ENCODE measurements at regions not wholly inside any gene's neighbourhood (a gene's known extent, or its start where the extent isn't known, plus 50 kb on each side); places are given as distances from the start of the nearest gene placed in this dataset.
"Not testable (repeated sequence)": the region's sequence is repeated elsewhere in the genome, so short reads cannot be mapped to it uniquely, and the experiment has no call there.

- H3K36me3 Mint-ChIP-seq, H3K27ac Mint-ChIP-seq, H3K4me3 Mint-ChIP-seq, H3K9me3 Mint-ChIP-seq, H3K4me1 Mint-ChIP-seq, H3K27me3 Mint-ChIP-seq: not testable (repeated sequence)
These were observed 99.7 kb upstream of the FRG2C start for GRCh38 chr3:75564427-75564826.

DNA sequence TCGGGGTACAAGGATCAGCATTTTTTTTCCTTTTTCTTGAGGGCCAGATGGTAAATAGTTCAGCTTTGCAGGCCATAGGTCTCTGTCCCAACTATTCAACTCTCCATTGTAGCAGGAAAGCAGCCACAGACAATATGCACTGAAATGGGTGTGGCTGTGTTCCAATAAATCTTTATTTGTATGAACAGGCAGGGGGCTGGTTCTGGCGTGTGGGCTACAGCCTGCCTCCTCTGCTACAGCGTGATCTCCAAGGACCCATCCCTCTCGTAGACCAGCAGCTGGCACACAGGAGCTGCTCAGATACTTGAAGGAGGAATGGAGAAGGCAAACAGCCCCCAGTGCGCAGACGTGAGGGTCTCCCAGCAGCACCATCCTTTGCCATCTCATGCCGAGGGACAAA is 91.8 kb upstream of the FRG2C start:
- H3K4me3 Mint-ChIP-seq, H3K27ac Mint-ChIP-seq, H3K4me1 Mint-ChIP-seq, H3K27me3 Mint-ChIP-seq, H3K36me3 Mint-ChIP-seq, H3K9me3 Mint-ChIP-seq: not testable (repeated sequence)

DNA sequence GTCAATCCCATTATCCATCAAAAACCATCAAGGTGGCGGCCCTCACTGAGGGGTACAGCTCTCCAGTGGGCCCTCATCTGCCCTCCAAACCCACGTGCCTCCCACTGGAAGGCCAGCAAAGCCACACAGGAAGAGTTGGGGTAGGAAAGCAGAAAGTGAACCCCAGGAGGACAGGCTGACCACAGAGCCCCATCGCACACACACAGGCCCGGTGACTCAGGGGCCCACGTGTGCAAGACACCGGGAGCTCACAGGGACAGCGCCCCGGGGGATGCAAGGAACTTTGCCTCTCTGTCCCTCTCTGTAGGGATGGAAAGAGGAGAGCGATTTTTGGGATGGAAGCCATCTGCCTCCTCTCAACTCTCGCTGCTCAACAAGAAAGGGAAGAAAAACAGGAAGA is 85.0 kb upstream of the FRG2C start:
- peaks cover 29% of the 10 kb centered on the region for H3K27me3 Mint-ChIP-seq
- H3K9me3 Mint-ChIP-seq, H3K27ac Mint-ChIP-seq, H3K36me3 Mint-ChIP-seq, H3K4me1 Mint-ChIP-seq: not testable (repeated sequence)
- H3K4me3 Mint-ChIP-seq = peak overlapping the region in 3 of 4 donors; percentile 46 to 81 (median 68)

- not testable (repeated sequence) for H3K27ac Mint-ChIP-seq, H3K9me3 Mint-ChIP-seq, H3K4me1 Mint-ChIP-seq, H3K36me3 Mint-ChIP-seq
- Mint-ChIP-seq H3K4me3 (peak overlapping the region in 3 of 4 donors; percentile 46 to 81 (median 54)), H3K27me3 (peaks cover 29% of the 10 kb centered on the region)
These were observed 84.6 kb upstream of the FRG2C start for GRCh38 chr3:75579536-75579935.

GRCh38 chr3:75579981-75580782 is 83.9 kb upstream of the FRG2C start:
- not testable (repeated sequence) for H3K27ac Mint-ChIP-seq
- peaks cover 29% of the 10 kb centered on the region for H3K27me3 Mint-ChIP-seq

DNA sequence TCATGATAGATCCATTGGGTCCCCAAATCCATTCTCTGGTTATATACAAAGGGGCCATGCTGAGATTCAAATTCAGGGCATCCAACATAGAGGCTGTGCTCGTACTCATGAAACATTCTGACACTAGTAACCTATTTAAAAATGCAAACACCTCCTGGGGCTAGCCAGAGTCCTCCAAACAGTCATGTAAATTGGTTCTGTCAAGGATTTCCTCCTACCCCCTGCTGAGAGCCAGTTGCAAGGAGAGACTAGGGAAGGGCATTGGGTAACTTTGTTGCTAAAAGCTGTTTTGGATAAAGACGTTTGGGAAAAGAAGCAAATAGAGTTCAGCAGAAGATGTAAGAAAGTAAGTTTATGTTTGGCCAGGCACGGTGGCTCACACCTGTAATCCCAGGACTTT is 81.6 kb upstream of the FRG2C start:
- H3K27me3 Mint-ChIP-seq = peaks cover 29% of the 10 kb centered on the region
- not testable (repeated sequence) for H3K36me3 Mint-ChIP-seq, H3K4me3 Mint-ChIP-seq, H3K4me1 Mint-ChIP-seq, H3K27ac Mint-ChIP-seq, H3K9me3 Mint-ChIP-seq

More at GRCh38 chr3:75579981-75580782, 83.9 kb upstream of the FRG2C start:
- H3K36me3 Mint-ChIP-seq, H3K9me3 Mint-ChIP-seq, H3K4me1 Mint-ChIP-seq: not testable (repeated sequence)
- H3K4me3 Mint-ChIP-seq = peak overlapping the region in 3 of 4 donors; percentile 28 to 90 (median 64)

DNA sequence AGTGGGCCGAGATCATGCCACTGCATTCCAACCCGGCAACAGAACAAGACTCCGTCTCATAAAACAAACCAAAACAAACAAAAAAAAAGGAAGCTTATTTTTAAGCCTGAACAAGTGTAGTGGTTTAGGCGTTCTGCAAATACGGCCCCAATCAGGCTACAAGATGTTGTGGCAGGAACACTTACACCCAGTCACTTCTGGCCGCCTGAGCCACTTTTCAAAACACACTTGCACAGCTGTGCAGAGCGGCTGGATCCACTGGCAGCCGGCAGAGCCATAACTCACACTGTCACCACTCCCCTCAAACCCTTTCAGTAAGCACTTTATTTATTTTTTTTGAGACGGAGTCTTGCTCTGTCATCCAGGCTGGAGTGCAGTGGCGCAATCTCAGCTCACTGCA is 81.0 kb upstream of the FRG2C start:
- H3K27me3 Mint-ChIP-seq = peaks cover 27% of the 10 kb centered on the region
- not testable (repeated sequence) for H3K36me3 Mint-ChIP-seq, H3K4me3 Mint-ChIP-seq, H3K27ac Mint-ChIP-seq, H3K4me1 Mint-ChIP-seq, H3K9me3 Mint-ChIP-seq

DNA sequence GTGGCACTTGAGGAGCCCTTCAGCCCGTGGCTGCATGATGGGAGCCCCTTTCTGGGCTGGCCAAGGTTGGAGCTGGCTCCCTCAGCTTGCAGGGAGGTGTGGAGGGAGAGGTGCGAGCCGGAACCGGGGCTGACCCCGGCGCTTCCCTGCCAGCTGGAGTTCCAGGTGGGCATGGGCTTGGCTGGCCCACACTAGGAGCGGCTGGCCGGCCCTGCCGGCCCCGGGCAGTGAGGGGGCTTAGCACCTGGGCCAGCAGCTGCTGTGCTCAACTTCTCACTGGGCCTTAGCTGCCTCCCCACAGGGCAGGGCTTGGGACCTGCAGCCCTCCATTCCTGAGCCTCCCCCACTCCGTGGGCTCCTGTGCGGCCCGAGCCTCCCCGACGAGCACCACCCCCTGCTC is 76.4 kb upstream of the FRG2C start:
- H3K9me3 Mint-ChIP-seq, H3K27me3 Mint-ChIP-seq, H3K4me3 Mint-ChIP-seq, H3K27ac Mint-ChIP-seq, H3K4me1 Mint-ChIP-seq, H3K36me3 Mint-ChIP-seq: not testable (repeated sequence)

DNA sequence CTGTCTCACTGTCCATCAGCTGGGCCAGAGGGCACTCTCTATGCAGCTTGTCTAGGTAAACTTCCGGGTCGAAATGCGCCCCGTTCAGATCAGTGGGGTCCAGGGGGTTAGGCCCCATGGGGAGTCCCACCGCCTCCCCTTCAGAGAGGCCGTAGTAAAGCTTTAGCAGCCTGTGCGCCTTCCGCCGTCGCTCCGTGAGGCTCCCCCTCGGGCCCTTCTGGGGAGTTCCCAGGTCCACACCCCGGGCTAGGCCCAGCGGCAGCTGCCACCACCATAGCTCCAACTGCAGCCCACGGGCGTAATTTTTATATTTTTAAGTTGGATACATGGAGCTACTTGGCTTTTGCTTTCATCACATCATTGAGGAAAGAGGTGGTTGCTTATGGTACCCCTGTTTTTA is 73.7 kb upstream of the FRG2C start:
- not testable (repeated sequence) for H3K36me3 Mint-ChIP-seq, H3K27me3 Mint-ChIP-seq, H3K27ac Mint-ChIP-seq, H3K4me3 Mint-ChIP-seq, H3K4me1 Mint-ChIP-seq
- H3K9me3 Mint-ChIP-seq = peaks cover 1 to 11% (median 5%) of the 10 kb centered on the region in 3 donors

DNA sequence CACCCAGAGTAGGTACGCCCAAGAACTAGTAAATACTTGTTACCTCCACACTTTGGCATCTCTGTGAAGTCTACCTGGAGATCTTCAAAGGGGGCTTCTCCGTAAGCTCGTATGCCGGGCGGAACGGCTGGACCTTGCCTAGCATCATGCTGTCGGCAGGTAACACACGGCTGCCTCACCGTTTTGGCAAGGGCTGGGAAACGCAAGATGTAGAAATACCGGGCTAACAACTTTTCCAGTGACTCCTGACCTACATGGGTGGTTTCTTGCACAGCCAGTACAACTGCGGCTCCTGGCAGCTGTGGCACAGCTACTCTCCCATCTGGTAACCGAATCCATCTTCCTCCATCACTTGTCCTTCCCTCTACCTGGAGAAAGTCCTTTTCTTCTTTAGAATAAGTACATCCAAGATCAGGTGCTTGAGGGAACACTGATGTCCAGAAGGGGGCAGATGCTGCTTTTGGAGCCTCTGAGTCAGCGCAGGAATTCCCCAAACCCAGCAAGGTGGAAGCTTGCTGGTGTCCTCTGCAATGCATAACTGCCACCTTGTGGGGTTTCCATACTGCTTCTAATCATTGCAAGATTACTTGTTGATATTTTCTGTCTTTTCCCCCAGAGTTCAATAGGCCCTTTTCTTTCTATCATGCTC is 59.7 kb upstream of the FRG2C start:
- not testable (repeated sequence) for H3K27ac Mint-ChIP-seq, H3K4me1 Mint-ChIP-seq, H3K27me3 Mint-ChIP-seq, H3K9me3 Mint-ChIP-seq, H3K36me3 Mint-ChIP-seq
- H3K4me3 Mint-ChIP-seq = peak overlapping the region in 1 of 4 donors; percentile 8

- H3K27me3 Mint-ChIP-seq, H3K9me3 Mint-ChIP-seq, H3K36me3 Mint-ChIP-seq, H3K4me3 Mint-ChIP-seq, H3K4me1 Mint-ChIP-seq, H3K27ac Mint-ChIP-seq: not testable (repeated sequence)
These were observed 56.1 kb upstream of the FRG2C start for GRCh38 chr3:75607996-75608395.

DNA sequence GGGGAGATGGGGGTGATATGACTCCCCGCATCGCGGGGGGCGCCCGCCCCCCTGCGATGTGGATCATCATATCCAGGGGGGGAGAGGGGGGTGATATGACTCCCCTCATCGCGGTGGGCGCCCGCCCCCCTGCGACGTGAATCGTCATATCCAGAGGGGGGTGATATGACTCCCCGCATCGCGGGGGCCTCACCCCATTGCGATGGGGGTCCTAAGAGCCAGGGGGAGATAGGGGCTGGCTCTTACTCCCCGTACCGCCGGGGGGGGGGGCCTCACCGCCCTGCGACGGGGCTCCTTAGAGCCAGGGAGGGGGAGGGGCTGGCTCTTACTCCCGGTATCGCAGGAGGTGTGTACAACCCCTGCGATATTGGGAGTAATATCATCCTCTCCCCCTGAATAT is 54.5 kb upstream of the FRG2C start:
- not testable (repeated sequence) for H3K4me1 Mint-ChIP-seq, H3K4me3 Mint-ChIP-seq, H3K36me3 Mint-ChIP-seq, H3K27me3 Mint-ChIP-seq, H3K9me3 Mint-ChIP-seq, H3K27ac Mint-ChIP-seq

- H3K4me3 Mint-ChIP-seq = no peak overlapping the region
- H3K27me3 Mint-ChIP-seq = no peaks in the 10 kb centered on the region
- H3K36me3 Mint-ChIP-seq = peaks cover 2% of the 10 kb centered on the region
- H3K4me1 Mint-ChIP-seq = no peaks in the 10 kb centered on the region
- H3K27ac Mint-ChIP-seq = no peak overlapping the region
- H3K9me3 Mint-ChIP-seq = peaks cover 4 to 8% (median 5%) of the 10 kb centered on the region in 3 donors
These were observed 53.4 kb upstream of the FRG2C start for GRCh38 chr3:75610773-75611172.

GRCh38 chr3:75611724-75612460 is 52.2 kb upstream of the FRG2C start:
- H3K27me3 Mint-ChIP-seq, H3K4me3 Mint-ChIP-seq, H3K36me3 Mint-ChIP-seq, H3K4me1 Mint-ChIP-seq, H3K9me3 Mint-ChIP-seq, H3K27ac Mint-ChIP-seq: not testable (repeated sequence)
